Immature natural killer cell (primary cell): ENCODE measurements at regions not wholly inside any gene's neighbourhood (a gene's known extent, or its start where the extent isn't known, plus 50 kb on each side); places are given as distances from the start of the nearest gene placed in this dataset.

ENCODE experiments used
- DNase-seq, 3 donors: peaks; one replicate each; pipeline ENCODE4 v3.0.0; 2022; ENCODE audit warnings: mixed read lengths in 1 of 3
- H3K27ac Mint-ChIP-seq, 6 donors: one replicate each; pipeline ENCODE4 v1.8.0; 2020; ENCODE audit warnings: mixed read lengths in 6 of 6, mild to moderate bottlenecking in 5 of 6, inconsistent platforms in 4 of 6, moderate library complexity in 3 of 6
- H3K27me3 Mint-ChIP-seq, 3 donors: one replicate each; pipeline ENCODE4 v1.8.0; 2020 to 2021; ENCODE audit warnings: low read depth in 3 of 3, mild to moderate bottlenecking in 3 of 3, mixed read lengths in 3 of 3, moderate library complexity in 3 of 3, inconsistent platforms in 1 of 3
- H3K36me3 Mint-ChIP-seq, 3 donors: one replicate each; pipeline ENCODE4 v1.8.0; 2020; ENCODE audit warnings: mixed read lengths in 3 of 3, inconsistent platforms in 2 of 3, mild to moderate bottlenecking in 2 of 3
- H3K4me1 Mint-ChIP-seq, 2 donors: one replicate each; pipeline ENCODE4 v1.8.0; 2020; ENCODE audit warnings: inconsistent platforms in 2 of 2, mild to moderate bottlenecking in 2 of 2, mixed read lengths in 2 of 2, moderate library complexity in 1 of 2
- H3K4me3 Mint-ChIP-seq, 5 donors: one replicate each; pipeline ENCODE4 v1.8.0; 2020; ENCODE audit warnings: mild to moderate bottlenecking in 5 of 5, mixed read lengths in 5 of 5, inconsistent platforms in 3 of 5, moderate library complexity in 3 of 5
- H3K9me3 Mint-ChIP-seq, 6 donors: one replicate each; pipeline ENCODE4 v1.8.0; 2020; ENCODE audit warnings: mild to moderate bottlenecking in 6 of 6, mixed read lengths in 6 of 6, inconsistent platforms in 4 of 6, moderate library complexity in 3 of 6

DNA sequence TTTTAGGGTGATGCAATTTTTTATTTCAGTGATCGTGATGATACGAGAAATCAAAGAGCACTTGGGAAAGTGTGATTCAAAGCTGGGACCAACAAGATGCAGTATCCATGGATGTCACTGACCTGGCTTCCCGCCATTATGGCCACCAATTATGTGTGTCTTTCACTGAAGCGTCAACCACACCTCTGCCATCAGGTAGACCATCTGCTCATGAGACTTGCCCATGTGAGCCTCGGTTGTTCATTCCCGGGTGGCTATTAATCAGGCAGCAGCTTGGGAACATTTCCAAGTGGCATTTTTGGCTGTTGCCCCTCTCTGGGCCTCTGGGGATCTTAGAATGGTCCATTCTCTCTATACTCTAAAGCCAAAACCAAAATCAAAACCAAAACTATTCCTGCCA lies 436.0 kb upstream of the ADAMTSL1 start:
- no peak for DNase-seq
- Mint-ChIP-seq H3K4me3 (no peak overlapping the region), H3K36me3 (no peaks in the 10 kb centered on the region), H3K9me3 (peaks cover 0 to 3% (median 0%) of the 10 kb centered on the region in 6 donors), H3K27me3 (peaks cover 0 to 5% (median 0%) of the 10 kb centered on the region in 3 donors), H3K4me1 (no peaks in the 10 kb centered on the region), H3K27ac (no peak overlapping the region)

DNA sequence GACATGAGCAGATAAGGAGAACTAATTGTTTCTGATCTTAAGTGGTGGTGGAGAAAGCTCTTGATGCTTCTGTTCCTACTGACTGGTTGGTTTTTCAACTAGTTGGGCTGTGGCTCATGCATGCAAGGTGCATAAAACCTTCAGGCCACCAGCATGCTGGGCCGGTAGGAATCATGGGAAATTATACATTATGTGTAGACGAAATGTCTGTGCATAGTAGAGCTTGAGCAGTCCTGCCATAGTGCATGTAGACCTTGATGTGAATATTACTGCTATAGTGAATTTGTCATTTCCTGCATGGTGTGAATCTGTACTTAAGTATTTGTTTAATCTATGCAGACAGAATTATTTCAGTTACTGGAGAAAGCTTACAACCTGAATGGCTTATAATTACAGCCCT lies 433.6 kb upstream of the ADAMTSL1 start:
- no peaks in the 10 kb centered on the region for H3K36me3 Mint-ChIP-seq
- peaks cover 0 to 5% (median 1%) of the 10 kb centered on the region in 6 donors for H3K9me3 Mint-ChIP-seq
- H3K4me1 Mint-ChIP-seq, result no peaks in the 10 kb centered on the region
- no peak overlapping the region for H3K4me3 Mint-ChIP-seq
- H3K27me3 Mint-ChIP-seq, result peaks cover 0 to 5% (median 0%) of the 10 kb centered on the region in 3 donors
- H3K27ac Mint-ChIP-seq, result no peak overlapping the region
- no peak for DNase-seq

GRCh38 chr9:18043978-18044377 lies 430.0 kb upstream of the ADAMTSL1 start:
- DNase-seq, result no peak
- H3K27me3 Mint-ChIP-seq, result peaks cover 0 to 3% (median under 1%) of the 10 kb centered on the region in 3 donors
- H3K27ac Mint-ChIP-seq, result no peak overlapping the region
- H3K36me3 Mint-ChIP-seq, result no peaks in the 10 kb centered on the region
- peaks cover 0 to 12% (median 4%) of the 10 kb centered on the region in 6 donors for H3K9me3 Mint-ChIP-seq
- no peak overlapping the region for H3K4me3 Mint-ChIP-seq
- no peaks in the 10 kb centered on the region for H3K4me1 Mint-ChIP-seq

DNA sequence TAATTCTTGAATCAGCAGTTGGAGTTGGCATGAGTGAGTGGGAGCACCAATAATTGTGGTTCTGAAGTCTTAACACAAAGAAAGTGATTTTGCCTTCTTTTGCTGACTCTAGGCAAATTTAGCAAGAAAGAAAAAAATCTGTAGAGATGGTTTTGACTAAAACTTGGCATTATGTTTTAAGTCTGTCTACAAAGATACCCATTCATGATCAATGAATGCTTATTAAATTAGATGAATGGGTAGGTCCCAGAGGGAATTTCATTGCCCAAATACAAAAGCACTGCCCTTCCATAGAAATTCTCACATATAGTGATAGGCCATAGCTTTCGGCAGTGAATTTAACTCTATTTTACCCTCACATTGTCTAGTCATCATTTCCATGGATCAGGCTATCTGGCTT lies 428.6 kb upstream of the ADAMTSL1 start:
- Mint-ChIP-seq H3K4me3 (no peak overlapping the region), H3K27me3 (peaks cover 0 to 3% (median 2%) of the 10 kb centered on the region in 3 donors), H3K36me3 (no peaks in the 10 kb centered on the region), H3K9me3 (peaks cover 0 to 12% (median 4%) of the 10 kb centered on the region in 6 donors), H3K27ac (no peak overlapping the region), H3K4me1 (no peaks in the 10 kb centered on the region)
- no peak for DNase-seq

GRCh38 chr9:18046068-18046467 lies 427.9 kb upstream of the ADAMTSL1 start:
- no peak overlapping the region for H3K27ac Mint-ChIP-seq
- DNase-seq, result no peak
- H3K9me3 Mint-ChIP-seq, result peaks cover 0 to 12% (median 4%) of the 10 kb centered on the region in 6 donors
- no peaks in the 10 kb centered on the region for H3K4me1 Mint-ChIP-seq
- H3K27me3 Mint-ChIP-seq, result peaks cover 0 to 2% (median 2%) of the 10 kb centered on the region in 3 donors
- no peak overlapping the region for H3K4me3 Mint-ChIP-seq
- H3K36me3 Mint-ChIP-seq, result no peaks in the 10 kb centered on the region

GRCh38 chr9:18051638-18052037 lies 422.3 kb upstream of the ADAMTSL1 start:
- Mint-ChIP-seq H3K9me3 (peaks cover 0 to 18% (median 4%) of the 10 kb centered on the region in 6 donors), H3K36me3 (no peaks in the 10 kb centered on the region)

DNA sequence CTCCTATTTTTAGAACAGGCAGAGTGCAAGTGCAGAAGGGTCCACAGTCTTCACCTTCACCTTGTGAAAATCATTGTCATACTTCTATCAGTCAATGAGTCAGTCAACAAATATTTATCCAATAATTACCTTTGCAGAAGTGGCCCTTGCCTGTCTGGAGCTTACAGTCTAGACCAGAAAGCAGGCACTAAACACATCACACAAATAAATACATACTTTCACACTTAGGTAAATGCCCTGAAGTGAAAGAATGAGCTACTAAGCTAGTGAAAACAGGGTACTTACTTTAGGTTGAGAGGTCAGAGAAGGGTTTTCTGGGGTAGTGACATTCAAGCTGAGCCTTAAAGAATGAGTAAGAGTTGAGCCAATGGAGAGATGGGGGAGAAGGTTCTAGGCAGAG lies 421.9 kb upstream of the ADAMTSL1 start:
- peaks cover 0 to 2% (median 2%) of the 10 kb centered on the region in 3 donors for H3K27me3 Mint-ChIP-seq
- DNase-seq, result no peak
- no peak overlapping the region for H3K4me3 Mint-ChIP-seq
- H3K9me3 Mint-ChIP-seq, result peaks cover 0 to 15% (median 3%) of the 10 kb centered on the region in 6 donors
- no peaks in the 10 kb centered on the region for H3K4me1 Mint-ChIP-seq
- H3K27ac Mint-ChIP-seq, result no peak overlapping the region
- no peaks in the 10 kb centered on the region for H3K36me3 Mint-ChIP-seq

More at GRCh38 chr9:18051638-18052037, 422.3 kb upstream of the ADAMTSL1 start:
- DNase-seq, result no peak
- peaks cover 0 to 2% (median 2%) of the 10 kb centered on the region in 3 donors for H3K27me3 Mint-ChIP-seq
- H3K4me3 Mint-ChIP-seq, result no peak overlapping the region
- H3K27ac Mint-ChIP-seq, result no peak overlapping the region
- no peaks in the 10 kb centered on the region for H3K4me1 Mint-ChIP-seq

DNA sequence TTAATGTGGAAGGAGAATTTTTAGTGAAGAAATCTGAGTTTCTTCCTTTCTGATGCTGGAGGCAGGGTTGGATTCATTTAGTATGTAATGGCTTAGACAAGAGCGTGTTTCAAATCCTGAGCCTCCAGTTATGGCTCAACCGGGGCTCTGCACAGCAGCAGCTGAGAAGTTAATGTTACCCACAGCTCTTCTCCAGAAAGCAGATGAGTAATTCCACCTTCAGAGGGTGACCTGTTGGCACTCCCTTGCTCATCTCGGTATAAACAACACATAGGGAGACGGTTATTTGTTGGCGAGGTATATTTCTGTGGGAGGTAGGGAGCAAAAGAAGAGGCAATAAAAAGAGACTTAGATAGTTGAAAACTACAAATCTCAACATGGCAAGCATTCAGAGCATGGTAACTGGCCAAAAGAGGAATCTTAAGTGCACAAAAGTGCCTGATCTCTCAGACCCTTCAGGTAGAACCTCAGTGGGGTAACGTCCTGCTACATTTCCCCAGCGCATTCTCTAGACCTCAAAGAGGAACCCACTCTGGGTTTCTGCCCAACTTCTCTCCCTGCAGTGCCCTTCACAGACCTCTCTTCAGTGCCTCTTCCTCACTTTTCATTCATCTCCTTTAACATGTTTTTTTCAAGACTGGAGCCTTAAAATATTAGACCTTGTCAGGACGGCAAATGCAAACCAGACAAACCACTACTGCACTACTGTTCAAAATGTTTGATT lies 417.5 kb upstream of the ADAMTSL1 start:
- Mint-ChIP-seq H3K9me3 (peaks cover 1 to 14% (median 4%) of the 10 kb centered on the region in 6 donors), H3K36me3 (no peaks in the 10 kb centered on the region), H3K4me3 (no peak overlapping the region), H3K4me1 (no peaks in the 10 kb centered on the region), H3K27me3 (no peaks in the 10 kb centered on the region), H3K27ac (no peak overlapping the region)
- DNase-seq, result no peak

DNA sequence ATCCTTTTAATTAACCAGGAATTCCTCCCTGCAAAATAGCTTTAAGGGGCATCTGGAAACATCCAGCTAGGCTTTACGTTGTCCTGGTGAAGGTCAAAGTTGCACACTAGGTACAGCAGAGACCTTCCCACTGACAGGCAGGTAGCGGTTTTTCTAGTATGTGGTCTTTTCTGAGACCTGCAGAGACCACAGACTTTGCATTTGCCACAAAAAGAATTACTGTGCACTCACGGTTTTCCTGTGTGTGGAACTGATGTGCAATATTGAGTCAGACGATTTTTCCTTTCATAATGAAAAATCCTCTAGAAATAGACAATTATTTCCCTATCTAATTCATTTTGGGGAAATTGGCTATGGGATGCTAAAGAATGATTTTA lies 417.0 kb upstream of the ADAMTSL1 start:
- Mint-ChIP-seq H3K4me3 (no peak overlapping the region), H3K9me3 (peaks cover 1 to 14% (median 4%) of the 10 kb centered on the region in 6 donors), H3K27me3 (no peaks in the 10 kb centered on the region), H3K27ac (no peak overlapping the region), H3K36me3 (no peaks in the 10 kb centered on the region), H3K4me1 (no peaks in the 10 kb centered on the region)
- no peak for DNase-seq

GRCh38 chr9:18058564-18059442 lies 415.1 kb upstream of the ADAMTSL1 start:
- Mint-ChIP-seq H3K4me3 (no peak overlapping the region), H3K27me3 (no peaks in the 10 kb centered on the region), H3K27ac (no peak overlapping the region), H3K9me3 (peaks cover 1 to 12% (median 5%) of the 10 kb centered on the region in 6 donors), H3K4me1 (no peaks in the 10 kb centered on the region), H3K36me3 (no peaks in the 10 kb centered on the region)
- no peak for DNase-seq

DNA sequence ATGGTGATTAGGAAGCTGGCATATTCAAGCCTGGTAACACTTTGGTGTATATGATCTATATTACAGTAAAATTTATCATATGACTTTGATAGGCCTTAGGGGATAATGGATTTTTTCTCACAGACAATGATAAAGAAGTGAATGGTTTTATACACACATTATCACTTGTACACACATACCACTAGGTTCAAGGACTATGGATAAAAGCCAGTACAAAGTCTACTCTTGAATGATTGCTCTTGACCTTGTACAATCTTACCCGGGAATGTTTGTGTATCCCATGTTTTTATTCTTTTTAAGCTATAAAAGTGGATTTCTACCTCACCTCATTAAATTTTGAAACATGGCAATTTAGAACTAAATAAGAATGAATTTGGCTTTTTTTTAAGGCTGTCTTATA lies 414.5 kb upstream of the ADAMTSL1 start:
- DNase-seq, result no peak
- peaks cover 1 to 11% (median 3%) of the 10 kb centered on the region in 6 donors for H3K9me3 Mint-ChIP-seq
- no peaks in the 10 kb centered on the region for H3K27me3 Mint-ChIP-seq
- no peak overlapping the region for H3K27ac Mint-ChIP-seq
- H3K4me3 Mint-ChIP-seq, result no peak overlapping the region
- no peaks in the 10 kb centered on the region for H3K36me3 Mint-ChIP-seq
- no peaks in the 10 kb centered on the region for H3K4me1 Mint-ChIP-seq

DNA sequence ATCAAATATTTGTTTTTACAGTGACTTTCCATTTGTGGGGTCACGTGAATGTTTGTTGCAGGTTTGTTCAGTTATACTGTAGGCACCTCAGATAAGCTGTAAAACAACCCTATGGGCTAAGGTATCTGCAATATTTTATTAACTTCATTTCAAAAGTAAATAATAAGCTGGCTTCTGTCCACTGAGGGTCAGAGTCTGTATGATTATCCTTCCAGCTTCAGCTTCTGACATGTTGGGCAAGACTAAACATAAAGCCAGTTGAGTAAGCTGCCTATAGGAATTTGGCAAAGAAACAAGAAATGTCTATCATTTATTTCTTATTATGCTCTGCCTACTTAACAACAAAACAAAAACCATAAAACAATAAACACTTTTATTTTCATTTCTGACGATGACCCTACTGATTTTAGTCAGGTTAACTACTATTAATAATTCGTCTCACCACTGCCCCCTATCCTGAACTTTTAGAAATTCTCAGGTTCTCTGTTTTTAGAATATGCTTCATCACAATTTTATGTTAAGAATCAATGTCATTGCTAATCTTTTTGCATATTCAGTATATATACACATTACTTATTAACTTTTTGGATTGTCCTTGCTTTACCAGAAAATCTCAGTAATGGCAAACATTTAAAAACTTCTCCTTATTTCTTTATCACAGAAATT lies 413.6 kb upstream of the ADAMTSL1 start:
- Mint-ChIP-seq H3K27me3 (no peaks in the 10 kb centered on the region), H3K4me1 (no peaks in the 10 kb centered on the region), H3K27ac (no peak overlapping the region), H3K36me3 (no peaks in the 10 kb centered on the region), H3K4me3 (no peak overlapping the region), H3K9me3 (peaks cover 1 to 16% (median 5%) of the 10 kb centered on the region in 6 donors)
- no peak for DNase-seq

GRCh38 chr9:18061332-18061731 lies 412.6 kb upstream of the ADAMTSL1 start:
- DNase-seq, result no peak
- Mint-ChIP-seq H3K4me3 (no peak overlapping the region), H3K4me1 (no peaks in the 10 kb centered on the region), H3K9me3 (peaks cover 1 to 17% (median 7%) of the 10 kb centered on the region in 6 donors), H3K27me3 (no peaks in the 10 kb centered on the region), H3K36me3 (no peaks in the 10 kb centered on the region), H3K27ac (no peak overlapping the region)

GRCh38 chr9:18061856-18062255 lies 412.1 kb upstream of the ADAMTSL1 start:
- Mint-ChIP-seq H3K4me3 (no peak overlapping the region), H3K9me3 (peaks cover 0 to 17% (median 7%) of the 10 kb centered on the region in 6 donors), H3K4me1 (no peaks in the 10 kb centered on the region), H3K27ac (no peak overlapping the region), H3K27me3 (no peaks in the 10 kb centered on the region), H3K36me3 (no peaks in the 10 kb centered on the region)
- DNase-seq, result no peak
